ENCODE measurements at regions not wholly inside any gene's neighbourhood (a gene's known extent, or its start where the extent isn't known, plus 50 kb on each side); places are given as distances from the start of the nearest gene placed in this dataset.

GRCh38 chr21:41610042-41610839, 102.3 kb upstream of the TMPRSS2 start:
- TF ChIP-seq GATA3 (IDR thresholded peaks at IDR 0.05; ENCODE audit: low read depth, low read length) (no peak), GATA2 (IDR thresholded peaks at IDR 0.05; ENCODE audit: low read depth, low read length) (no peak)

DNA sequence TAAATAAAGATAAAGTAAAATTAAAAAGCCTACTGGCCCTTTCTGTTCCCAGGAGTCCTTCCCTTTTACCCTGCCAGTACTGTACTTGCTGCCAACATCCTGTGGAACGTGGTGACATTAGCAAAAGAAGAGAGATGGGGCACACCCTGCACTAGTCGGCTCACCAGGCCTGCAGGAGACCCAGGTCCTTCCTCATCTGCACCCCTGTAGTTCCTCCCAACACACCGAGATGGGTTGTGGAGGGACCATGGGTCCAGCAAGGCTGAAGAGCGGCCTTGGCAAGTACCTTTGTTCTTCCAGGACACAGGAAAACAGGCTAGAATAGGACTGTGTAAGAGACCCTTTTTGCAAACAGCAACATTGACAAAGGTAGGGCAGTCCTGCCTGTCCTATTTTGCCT, 98.7 kb upstream of the TMPRSS2 start:
- TF ChIP-seq GATA2 (IDR thresholded peaks at IDR 0.05; ENCODE audit: low read depth, low read length), result no peak

DNA sequence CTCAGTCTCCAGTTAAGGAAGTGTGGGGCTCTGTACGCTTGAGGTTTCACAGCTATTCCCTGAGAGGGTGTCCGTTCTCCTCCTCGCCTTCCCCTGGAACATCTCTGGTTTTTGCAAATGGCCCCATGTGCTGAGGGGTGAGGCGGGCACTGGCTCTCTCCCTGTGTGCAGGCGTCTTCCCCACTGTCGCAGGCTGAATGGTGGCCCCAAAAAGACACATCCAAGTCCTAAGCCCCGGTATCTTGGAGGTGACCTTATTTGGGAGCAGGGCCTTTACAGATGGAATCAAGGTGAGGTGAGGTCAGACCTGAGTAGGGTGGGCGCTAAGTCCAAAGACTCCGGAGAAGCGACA, 98.0 kb upstream of the TMPRSS2 start:
- no peak for TF ChIP-seq GATA3 (IDR thresholded peaks at IDR 0.05; ENCODE audit: low read depth, low read length)
- TF ChIP-seq GATA2 (IDR thresholded peaks at IDR 0.05; ENCODE audit: low read depth, low read length), result no peak

GRCh38 chr21:41605178-41605933, 97.4 kb upstream of the TMPRSS2 start:
- TF ChIP-seq GATA2 (IDR thresholded peaks at IDR 0.05; ENCODE audit: low read depth, low read length) (no peak), GATA3 (IDR thresholded peaks at IDR 0.05; ENCODE audit: low read depth, low read length) (no peak)

GRCh38 chr21:41604583-41605041, 96.7 kb upstream of the TMPRSS2 start:
- TF ChIP-seq GATA2 (IDR thresholded peaks at IDR 0.05; ENCODE audit: low read depth, low read length) (no peak), GATA3 (IDR thresholded peaks at IDR 0.05; ENCODE audit: low read depth, low read length) (no peak)

DNA sequence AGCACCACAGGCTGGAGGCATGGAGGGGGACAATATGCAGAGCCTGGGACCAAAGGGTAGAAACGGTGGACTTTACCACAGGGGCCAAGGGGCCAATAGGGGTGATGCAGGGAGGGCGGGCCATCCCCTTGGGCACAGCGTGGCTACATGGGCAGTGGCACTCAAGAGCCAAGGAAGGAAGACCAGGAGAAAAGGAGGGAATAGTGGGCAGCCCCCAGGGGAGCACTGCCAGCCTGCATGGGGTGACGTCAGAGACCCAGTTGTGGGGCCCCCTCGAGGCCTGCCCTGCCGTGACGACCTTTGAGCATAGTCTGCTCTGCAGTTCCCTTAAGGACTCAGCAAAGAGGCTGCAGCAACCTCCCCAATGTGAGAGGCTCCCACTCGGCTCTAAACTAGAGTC, 95.5 kb upstream of the TMPRSS2 start:
- TF ChIP-seq GATA3 (IDR thresholded peaks at IDR 0.05; ENCODE audit: low read depth, low read length) (no peak), GATA2 (IDR thresholded peaks at IDR 0.05; ENCODE audit: low read depth, low read length) (no peak)

GRCh38 chr21:41602531-41602930, 94.6 kb upstream of the TMPRSS2 start:
- TF ChIP-seq GATA3 (IDR thresholded peaks at IDR 0.05; ENCODE audit: low read depth, low read length) (no peak), GATA2 (IDR thresholded peaks at IDR 0.05; ENCODE audit: low read depth, low read length) (no peak)

GRCh38 chr21:41601573-41602368, 93.8 kb upstream of the TMPRSS2 start:
- TF ChIP-seq GATA2 (IDR thresholded peaks at IDR 0.05; ENCODE audit: low read depth, low read length), result no peak
- TF ChIP-seq GATA3 (IDR thresholded peaks at IDR 0.05; ENCODE audit: low read depth, low read length), result no peak

DNA sequence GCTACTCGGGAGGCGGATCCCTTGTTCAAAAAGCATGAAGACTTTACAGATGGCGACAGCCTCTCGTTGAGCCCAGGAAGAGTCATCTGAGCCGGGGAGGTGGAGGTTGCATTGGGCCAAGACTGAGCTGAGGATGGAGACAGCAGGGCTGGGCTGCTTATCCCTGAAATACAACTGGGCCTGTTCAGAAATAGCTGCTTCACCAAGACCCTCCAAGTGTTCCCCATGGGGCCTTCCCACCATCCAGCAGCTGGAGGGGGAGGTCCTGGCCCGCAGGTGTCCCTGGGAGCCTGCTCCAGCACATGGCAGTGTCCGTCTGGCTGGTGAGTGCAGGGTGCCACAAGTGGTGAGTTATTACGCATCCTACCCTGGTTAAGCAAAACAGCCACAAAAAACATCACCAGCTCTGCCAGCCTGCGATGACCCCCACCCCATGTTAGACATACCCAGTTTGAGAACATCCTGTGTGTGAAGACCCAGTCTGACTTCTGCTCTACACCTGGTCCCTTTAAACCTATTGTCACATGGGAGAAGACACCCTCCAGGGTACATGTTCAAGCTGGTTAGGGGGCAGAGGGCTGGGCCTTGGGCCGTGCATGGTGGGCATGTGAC, 93.1 kb upstream of the TMPRSS2 start:
- TF ChIP-seq GATA3 (IDR thresholded peaks at IDR 0.05; ENCODE audit: low read depth, low read length), result no peak
- no peak for TF ChIP-seq GATA2 (IDR thresholded peaks at IDR 0.05; ENCODE audit: low read depth, low read length)

- TF ChIP-seq GATA3 (IDR thresholded peaks at IDR 0.05; ENCODE audit: low read depth, low read length) (no peak), GATA2 (IDR thresholded peaks at IDR 0.05; ENCODE audit: low read depth, low read length) (no peak)
Observed at GRCh38 chr21:41600556-41600955, 92.6 kb upstream of the TMPRSS2 start.

- TF ChIP-seq GATA2 (IDR thresholded peaks at IDR 0.05; ENCODE audit: low read depth, low read length) (no peak), GATA3 (IDR thresholded peaks at IDR 0.05; ENCODE audit: low read depth, low read length) (no peak)
Observed at GRCh38 chr21:41600116-41600515, 92.2 kb upstream of the TMPRSS2 start.

DNA sequence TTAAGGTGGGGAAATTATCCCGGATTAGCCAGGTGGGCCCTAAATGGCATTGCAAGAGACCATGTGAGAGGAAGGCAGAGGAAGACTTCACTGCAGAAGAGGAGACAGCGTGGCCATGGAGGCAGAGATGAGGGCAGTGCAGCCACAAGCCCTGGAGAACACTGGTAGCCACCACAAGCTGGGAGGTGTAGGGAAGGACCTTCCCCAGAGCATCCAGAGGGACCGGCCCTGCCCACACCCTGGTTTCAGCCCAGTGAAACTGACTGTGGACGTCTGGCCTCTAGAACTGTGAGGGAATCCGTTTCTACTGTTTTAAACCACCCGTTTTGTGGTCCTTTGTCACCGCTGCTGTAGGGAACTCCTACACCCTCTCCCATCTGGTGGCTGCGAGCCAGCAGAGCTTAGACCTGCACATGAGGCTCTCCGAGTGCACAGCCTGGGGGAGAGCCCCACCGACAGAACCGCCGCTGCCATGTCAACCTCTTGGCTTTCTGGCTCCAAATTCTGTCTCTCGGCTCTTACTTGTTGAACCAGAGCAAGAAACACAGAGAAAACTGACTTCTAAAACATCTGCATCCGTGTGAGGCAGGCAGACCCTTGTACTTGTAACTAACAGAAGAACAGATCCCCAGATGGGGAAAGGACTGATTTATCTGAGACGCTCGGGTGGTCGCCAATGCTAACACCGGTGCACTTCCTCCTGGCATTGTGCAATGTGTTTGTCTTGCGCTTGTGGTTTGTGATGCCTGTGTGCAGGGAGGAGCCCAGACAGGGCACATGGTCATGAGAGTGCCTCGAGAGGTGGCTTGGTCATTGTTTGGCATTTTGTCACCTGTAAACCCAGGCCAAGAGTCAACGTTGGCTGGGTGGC, 90.8 kb upstream of the TMPRSS2 start:
- TF ChIP-seq GATA3 (IDR thresholded peaks at IDR 0.05; ENCODE audit: low read depth, low read length) (no peak), GATA2 (IDR thresholded peaks at IDR 0.05; ENCODE audit: low read depth, low read length) (no peak)

- TF ChIP-seq GATA2 (IDR thresholded peaks at IDR 0.05; ENCODE audit: low read depth, low read length) (no peak), GATA3 (IDR thresholded peaks at IDR 0.05; ENCODE audit: low read depth, low read length) (no peak)
Observed at GRCh38 chr21:41597811-41598231, 89.9 kb upstream of the TMPRSS2 start.
